ENCODE measurements at regions not wholly inside any gene's neighbourhood (a gene's known extent, or its start where the extent isn't known, plus 50 kb on each side); places are given as distances from the start of the nearest gene placed in this dataset.
A peak's percentile ranks its signal among the peaks of the same experiment; 100 is the strongest.

DNA sequence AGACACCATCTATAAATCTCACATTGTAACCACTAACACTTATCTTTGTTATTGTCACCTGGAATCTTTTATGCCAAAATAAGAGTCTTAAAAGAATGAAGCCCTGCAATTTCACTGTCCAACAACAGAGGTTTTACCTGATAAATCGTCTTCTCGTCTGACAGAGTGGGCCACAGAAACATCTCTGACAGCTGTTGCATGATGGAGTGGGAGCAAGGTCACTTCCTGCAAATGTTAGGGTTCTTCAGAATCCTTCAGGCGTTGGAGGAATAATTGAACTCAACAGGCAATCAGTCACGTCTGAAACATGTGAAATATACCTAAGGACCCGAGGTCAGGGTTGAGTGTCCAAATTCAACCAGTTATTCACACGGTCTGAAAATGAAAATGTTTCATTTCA, 353.6 kb downstream of the TRIML1 start:
- Mint-ChIP-seq H3K36me3 (ENCODE audit: low read depth) (no peaks in the 10 kb centered on the region), H3K4me1 (no peaks in the 10 kb centered on the region), H3K9me3 (peaks cover 4% of the 10 kb centered on the region), H3K27ac (no peak overlapping the region), H3K27me3 (ENCODE audit: low read depth) (no peaks in the 10 kb centered on the region), H3K4me3 (no peak overlapping the region)
- TF ChIP-seq, protein P1, sequence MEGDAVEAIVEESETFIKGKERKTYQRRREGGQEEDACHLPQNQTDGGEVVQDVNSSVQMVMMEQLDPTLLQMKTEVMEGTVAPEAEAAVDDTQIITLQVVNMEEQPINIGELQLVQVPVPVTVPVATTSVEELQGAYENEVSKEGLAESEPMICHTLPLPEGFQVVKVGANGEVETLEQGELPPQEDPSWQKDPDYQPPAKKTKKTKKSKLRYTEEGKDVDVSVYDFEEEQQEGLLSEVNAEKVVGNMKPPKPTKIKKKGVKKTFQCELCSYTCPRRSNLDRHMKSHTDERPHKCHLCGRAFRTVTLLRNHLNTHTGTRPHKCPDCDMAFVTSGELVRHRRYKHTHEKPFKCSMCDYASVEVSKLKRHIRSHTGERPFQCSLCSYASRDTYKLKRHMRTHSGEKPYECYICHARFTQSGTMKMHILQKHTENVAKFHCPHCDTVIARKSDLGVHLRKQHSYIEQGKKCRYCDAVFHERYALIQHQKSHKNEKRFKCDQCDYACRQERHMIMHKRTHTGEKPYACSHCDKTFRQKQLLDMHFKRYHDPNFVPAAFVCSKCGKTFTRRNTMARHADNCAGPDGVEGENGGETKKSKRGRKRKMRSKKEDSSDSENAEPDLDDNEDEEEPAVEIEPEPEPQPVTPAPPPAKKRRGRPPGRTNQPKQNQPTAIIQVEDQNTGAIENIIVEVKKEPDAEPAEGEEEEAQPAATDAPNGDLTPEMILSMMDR (IDR thresholded peaks at IDR 0.05; ENCODE audit: unreplicated experiment in 3 of 3), result no peak

DNA sequence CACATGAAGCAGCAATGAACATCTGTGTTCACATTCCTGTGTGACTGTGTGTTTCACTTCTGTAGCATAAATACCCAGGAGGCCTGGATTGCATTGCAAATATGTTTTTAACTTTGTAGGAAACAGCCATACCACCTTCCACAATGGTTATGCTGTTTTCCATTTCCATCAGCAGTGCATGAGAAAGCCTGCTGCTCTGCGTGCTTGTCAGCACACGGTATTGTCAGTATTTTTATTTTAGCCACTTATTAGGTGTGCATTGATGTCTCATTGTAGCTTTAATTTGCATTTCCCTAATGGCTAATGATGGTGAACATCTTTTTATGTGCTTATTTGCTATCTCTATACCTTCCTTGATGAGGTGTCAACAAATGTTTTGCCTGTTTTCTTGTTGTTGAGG, 355.9 kb downstream of the TRIML1 start:
- no peak overlapping the region for H3K4me3 Mint-ChIP-seq
- TF ChIP-seq, protein P1 (IDR thresholded peaks at IDR 0.05; ENCODE audit: unreplicated experiment in 3 of 3), result no peak
- H3K36me3 Mint-ChIP-seq (ENCODE audit: low read depth), result no peaks in the 10 kb centered on the region
- H3K27ac Mint-ChIP-seq, result no peak overlapping the region
- H3K27me3 Mint-ChIP-seq (ENCODE audit: low read depth), result no peaks in the 10 kb centered on the region
- no peaks in the 10 kb centered on the region for H3K4me1 Mint-ChIP-seq
- H3K9me3 Mint-ChIP-seq, result peaks cover 4% of the 10 kb centered on the region

DNA sequence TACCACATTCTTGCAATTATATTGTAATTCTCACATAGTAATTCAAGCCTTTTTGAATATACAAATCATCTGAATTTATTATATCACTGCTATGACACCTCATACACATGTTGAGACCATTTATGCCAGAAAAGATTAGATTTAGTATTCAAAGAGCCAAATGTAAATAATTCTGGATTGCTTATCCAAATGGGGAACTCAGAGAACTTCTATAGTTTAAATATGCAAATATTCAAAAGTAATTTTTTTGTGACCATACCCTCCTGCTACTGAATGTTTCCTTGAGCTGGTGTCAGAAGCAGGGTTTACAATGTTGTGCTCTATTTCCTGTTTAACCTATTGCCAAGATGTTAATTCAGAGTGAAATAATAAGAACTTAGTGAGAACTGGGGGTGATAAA, 372.2 kb downstream of the TRIML1 start:
- Mint-ChIP-seq H3K27ac (no peak overlapping the region), H3K36me3 (ENCODE audit: low read depth) (no peaks in the 10 kb centered on the region), H3K4me1 (no peaks in the 10 kb centered on the region), H3K4me3 (no peak overlapping the region), H3K27me3 (ENCODE audit: low read depth) (peaks cover 5% of the 10 kb centered on the region), H3K9me3 (no peaks in the 10 kb centered on the region)
- TF ChIP-seq, protein P1 (IDR thresholded peaks at IDR 0.05; ENCODE audit: unreplicated experiment in 3 of 3), result no peak

DNA sequence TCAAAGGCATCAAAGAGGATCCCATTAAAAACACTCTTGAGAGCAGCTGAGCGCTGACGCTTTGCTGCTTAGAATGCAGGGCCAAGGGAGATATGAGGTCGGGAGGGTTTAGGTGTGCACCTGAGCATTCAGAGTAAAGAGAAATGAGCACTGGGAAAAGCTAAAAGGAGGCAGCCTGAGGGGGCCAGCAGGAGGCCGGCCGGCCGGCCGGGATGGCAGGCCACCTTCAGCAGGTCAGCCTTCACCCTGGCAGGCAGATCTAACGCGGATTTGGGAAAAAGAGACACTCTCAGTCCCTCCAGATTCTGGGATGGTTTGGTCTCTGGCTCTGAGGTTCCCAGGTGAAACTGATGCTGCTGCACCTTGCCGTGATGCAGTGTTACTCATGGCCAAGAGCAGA, 393.5 kb downstream of the TRIML1 start:
- no peaks in the 10 kb centered on the region for H3K4me1 Mint-ChIP-seq
- H3K36me3 Mint-ChIP-seq (ENCODE audit: low read depth), result no peaks in the 10 kb centered on the region
- H3K27me3 Mint-ChIP-seq (ENCODE audit: low read depth), result no peaks in the 10 kb centered on the region
- no peaks in the 10 kb centered on the region for H3K9me3 Mint-ChIP-seq
- no peak overlapping the region for H3K4me3 Mint-ChIP-seq
- TF ChIP-seq, protein P1 (IDR thresholded peaks at IDR 0.05; ENCODE audit: unreplicated experiment in 3 of 3), result no peak
- no peak overlapping the region for H3K27ac Mint-ChIP-seq

DNA sequence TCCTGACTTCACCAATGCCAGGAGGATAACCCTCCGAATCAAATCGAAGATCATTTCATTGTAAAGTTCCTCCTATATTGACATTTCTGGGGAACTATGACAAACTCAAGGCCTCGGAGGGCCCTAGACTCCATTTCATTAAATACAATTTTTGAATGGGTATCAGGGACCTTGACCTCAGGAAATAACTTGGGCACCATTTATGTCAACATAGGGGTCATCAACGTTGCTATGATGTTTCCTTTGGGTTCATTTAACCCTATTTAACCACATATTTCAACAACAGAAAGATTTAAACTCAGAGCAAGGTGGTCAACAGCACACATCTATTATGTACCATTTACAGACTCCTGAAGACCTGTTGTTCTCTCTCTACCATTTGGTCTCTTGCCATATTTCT, 395.1 kb downstream of the TRIML1 start:
- Mint-ChIP-seq H3K4me3 (no peak overlapping the region), H3K9me3 (peaks cover 10% of the 10 kb centered on the region), H3K4me1 (no peaks in the 10 kb centered on the region), H3K27me3 (ENCODE audit: low read depth) (no peaks in the 10 kb centered on the region), H3K27ac (no peak overlapping the region), H3K36me3 (ENCODE audit: low read depth) (no peaks in the 10 kb centered on the region)
- TF ChIP-seq, protein P1 (IDR thresholded peaks at IDR 0.05; ENCODE audit: unreplicated experiment in 3 of 3), result no peak

DNA sequence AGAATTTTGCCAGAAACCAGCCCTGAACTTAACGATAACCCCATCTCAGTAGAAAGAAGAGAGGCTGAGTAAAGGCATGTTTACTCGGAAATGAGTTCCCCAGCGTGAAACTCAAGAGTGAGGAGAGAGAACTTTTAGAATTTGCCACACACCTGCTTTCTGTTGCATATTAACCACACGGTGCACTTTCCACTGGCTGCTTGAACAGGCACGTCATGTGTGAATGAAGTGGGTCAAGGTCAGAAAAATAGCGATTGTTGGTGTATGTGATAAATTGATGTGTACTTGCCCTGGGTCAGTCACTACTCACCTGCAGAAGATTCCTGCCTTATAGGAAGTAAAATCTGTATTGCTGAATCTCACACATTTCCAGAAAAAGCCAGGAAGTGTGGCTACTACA, 395.7 kb downstream of the TRIML1 start:
- TF ChIP-seq, protein P1 (IDR thresholded peaks at IDR 0.05; ENCODE audit: unreplicated experiment in 3 of 3), result no peak
- Mint-ChIP-seq H3K27me3 (ENCODE audit: low read depth) (no peaks in the 10 kb centered on the region), H3K4me1 (no peaks in the 10 kb centered on the region), H3K27ac (peak overlapping the region in 1 of 3 experiments; percentile 52), H3K4me3 (no peak overlapping the region), H3K36me3 (ENCODE audit: low read depth) (no peaks in the 10 kb centered on the region), H3K9me3 (peaks cover 15% of the 10 kb centered on the region)

Data from nephron (organoid).